Left lung (tissue), 4 donors: ENCODE measurements at regions not wholly inside any gene's neighbourhood (a gene's known extent, or its start where the extent isn't known, plus 50 kb on each side); places are given as distances from the start of the nearest gene placed in this dataset.

Source experiments
- ATAC-seq: fragments of 200-7000 bp; cut with Tn5 transposase; one replicate; pipeline ENCODE4 v1.9.1; 2020; ENCODE audit warnings: moderate library complexity
- DNase-seq, 4 donors: peaks; one replicate each; pipeline ENCODE4 v3.0.0-alpha.2; 2013 to 2020
- H3K27ac ChIP-seq, 2 donors: fragments of 200-600 bp; sonication (generic) in 1 of 2; one replicate each; pipeline versions ENCODE4 v1.5.0 to v1.8.0; 2020 to 2021
- H3K27me3 ChIP-seq, 2 donors: fragments of 200-600 bp; sonication (generic) in 1 of 2; one replicate each; pipeline versions ENCODE4 v1.5.0 to v1.8.0; 2020 to 2021
- H3K36me3 ChIP-seq, 2 donors: fragments of 200-600 bp; sonication (generic) in 1 of 2; one replicate each; pipeline versions ENCODE4 v1.5.0 to v1.8.0; 2020 to 2021
- H3K4me1 ChIP-seq, 2 donors: fragments of 200-600 bp; one replicate each; pipeline ENCODE4 v1.8.0; 2021
- H3K4me3 ChIP-seq, 2 donors: fragments of 200-600 bp; sonication (generic) in 1 of 2; one replicate each; pipeline versions ENCODE4 v1.5.0 to v1.8.0; 2020 to 2021; ENCODE audit warnings: mild to moderate bottlenecking in 1 of 2
- H3K9me3 ChIP-seq, 2 donors: fragments of 200-600 bp; sonication (generic) in 1 of 2; one replicate each; pipeline versions ENCODE4 v1.5.0 to v1.8.0; 2020 to 2021
- CTCF ChIP-seq, 2 donors: fragments of 200-600 bp; sonication (generic) in 1 of 2; IDR thresholded peaks; one replicate each; pipeline versions ENCODE4 v1.5.0 to v1.8.0; 2021; ENCODE audit warnings: antibody characterized with exemption in 2 of 2
- intact Hi-C, 2 donors: fragments of 100-400 bp; cut with DNase I; formaldehyde crosslinking; loops; one replicate each; pipeline versions ENCODE4 v1.11.2 to v1.14.2; 2022
- donor health status: DM: no; HTN: yes; CAD: no.
- donor health status: DM: no; HTN: no; CAD: no.

DNA sequence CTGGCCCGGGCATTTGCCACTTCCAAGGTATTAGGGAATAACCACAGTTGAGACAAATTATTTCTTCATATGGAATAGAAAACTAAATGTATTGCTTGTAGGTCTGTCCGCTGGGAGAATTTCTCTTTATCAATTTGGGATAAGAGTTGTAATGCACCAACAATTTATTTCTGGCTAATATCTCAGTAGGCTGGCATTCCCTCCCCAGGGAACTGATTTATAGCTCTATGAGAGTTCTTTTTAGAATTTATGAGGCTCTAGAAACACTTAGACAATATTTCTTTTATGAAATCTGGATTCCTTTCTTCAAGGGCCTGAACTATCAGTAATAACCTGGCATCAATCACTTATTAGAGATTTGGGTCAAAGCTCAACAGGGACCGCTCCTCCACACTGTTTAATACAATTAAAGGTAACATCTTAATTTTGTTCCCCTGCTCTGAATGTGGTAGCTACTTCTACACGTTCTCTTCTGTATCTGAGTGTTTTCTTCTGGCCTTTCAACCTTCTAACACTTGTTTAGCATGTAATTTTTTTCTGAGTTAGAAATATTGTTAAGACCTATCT, 857.4 kb upstream of the PRR20A start:
- intact Hi-C loops, result no loop called here
- no peak overlapping the region for H3K27ac ChIP-seq
- no peak overlapping the region for H3K4me3 ChIP-seq
- no peaks in the 10 kb centered on the region for H3K4me1 ChIP-seq
- DNase-seq (no peak), ATAC-seq (no peak)
- TF ChIP-seq CTCF (IDR thresholded peaks at IDR 0.05), result no peak
- H3K36me3 ChIP-seq, result no peaks in the 10 kb centered on the region
- H3K27me3 ChIP-seq, result no peaks in the 10 kb centered on the region
- peaks cover 0 to 12% of the 10 kb centered on the region in 2 donors for H3K9me3 ChIP-seq

DNA sequence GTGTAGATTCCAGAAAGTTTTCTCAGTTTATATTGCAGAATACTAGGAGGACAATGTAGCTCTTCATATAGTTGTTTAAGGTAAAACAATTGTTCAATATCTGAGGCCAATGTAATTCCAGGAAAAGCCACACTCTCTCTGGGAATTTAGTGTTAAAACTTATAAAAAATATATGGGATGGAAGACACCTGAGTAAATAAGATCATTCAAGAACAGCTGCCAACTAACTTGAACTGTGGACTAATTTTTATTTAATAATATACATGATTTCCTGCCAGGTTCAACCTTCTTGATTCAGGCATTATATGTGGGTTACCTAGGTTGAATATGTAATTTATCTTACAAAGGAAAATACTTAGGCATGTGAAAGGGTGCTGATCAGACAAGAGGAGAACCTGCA, 841.1 kb upstream of the PRR20A start:
- Histone ChIP-seq H3K4me3 (no peak overlapping the region), H3K9me3 (no peaks in the 10 kb centered on the region), H3K27me3 (no peaks in the 10 kb centered on the region), H3K27ac (no peak overlapping the region), H3K36me3 (no peaks in the 10 kb centered on the region), H3K4me1 (no peaks in the 10 kb centered on the region)
- no peak for DNase-seq
- no peak for ATAC-seq
- no peak for TF ChIP-seq CTCF (IDR thresholded peaks at IDR 0.05)
- intact Hi-C loops, result no loop called here

DNA sequence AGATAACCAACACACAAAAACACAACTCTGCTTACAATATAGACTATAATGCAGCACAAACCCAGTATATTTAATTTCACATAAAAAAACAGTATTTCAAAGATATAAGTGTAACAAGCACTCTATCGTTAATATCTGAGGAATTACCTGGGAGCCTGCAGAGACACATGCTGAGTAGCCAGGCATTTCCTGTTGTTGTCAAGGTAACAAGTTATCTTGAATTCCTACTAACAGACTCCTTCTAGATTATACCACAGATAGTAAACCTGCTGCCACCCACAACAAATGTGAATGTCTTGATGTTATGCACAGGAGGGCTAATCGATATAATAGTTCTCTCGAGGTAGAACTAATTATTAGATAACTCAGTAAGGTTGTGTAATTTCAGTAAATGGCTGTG, 826.0 kb upstream of the PRR20A start:
- Histone ChIP-seq H3K27me3 (no peaks in the 10 kb centered on the region), H3K4me3 (no peak overlapping the region), H3K4me1 (no peaks in the 10 kb centered on the region), H3K27ac (no peak overlapping the region), H3K9me3 (no peaks in the 10 kb centered on the region), H3K36me3 (no peaks in the 10 kb centered on the region)
- ATAC-seq (no peak), DNase-seq (no peak)
- intact Hi-C loops, result no loop called here
- TF ChIP-seq CTCF (IDR thresholded peaks at IDR 0.05), result no peak

- no peak for TF ChIP-seq CTCF (IDR thresholded peaks at IDR 0.05)
- Histone ChIP-seq H3K4me3 (no peak overlapping the region), H3K9me3 (no peaks in the 10 kb centered on the region), H3K4me1 (no peaks in the 10 kb centered on the region), H3K27ac (no peak overlapping the region), H3K36me3 (no peaks in the 10 kb centered on the region), H3K27me3 (no peaks in the 10 kb centered on the region)
- intact Hi-C loops, result no loop called here
- DNase-seq (no peak), ATAC-seq (no peak)
These were observed 822.9 kb upstream of the PRR20A start for GRCh38 chr13:56317841-56318240.

DNA sequence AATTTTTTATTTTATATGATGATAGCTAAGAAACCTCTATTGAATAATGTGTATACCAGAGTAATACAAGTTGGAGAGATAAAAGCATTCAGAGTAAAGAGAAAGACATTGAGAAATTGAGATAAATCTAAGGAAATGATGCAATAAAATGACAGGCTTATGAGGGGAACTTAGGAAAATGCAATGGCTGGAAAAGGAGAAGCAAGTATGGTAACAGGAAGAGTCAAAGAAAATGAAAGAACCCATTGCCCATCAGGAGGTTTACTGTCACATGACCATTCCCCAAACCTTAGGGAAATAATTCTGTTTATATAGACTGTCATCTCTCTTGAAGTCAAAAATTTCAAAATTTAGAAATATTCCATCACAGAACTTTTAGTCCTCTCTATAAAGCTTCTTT, 808.0 kb upstream of the PRR20A start:
- no peaks in the 10 kb centered on the region for H3K9me3 ChIP-seq
- intact Hi-C loops, result no loop called here

More for the DNA sequence above, 808.0 kb upstream of the PRR20A start:
- no peaks in the 10 kb centered on the region for H3K36me3 ChIP-seq
- DNase-seq (no peak), ATAC-seq (no peak)
- no peaks in the 10 kb centered on the region for H3K4me1 ChIP-seq
- no peak for TF ChIP-seq CTCF (IDR thresholded peaks at IDR 0.05)
- H3K27ac ChIP-seq, result no peak overlapping the region
- H3K4me3 ChIP-seq, result no peak overlapping the region
- H3K27me3 ChIP-seq, result no peaks in the 10 kb centered on the region
